HG03064 (cell line): ENCODE measurements at regions not wholly inside any gene's neighbourhood (a gene's known extent, or its start where the extent isn't known, plus 50 kb on each side); places are given as distances from the start of the nearest gene placed in this dataset.
A peak's percentile ranks its signal among the peaks of the same experiment; 100 is the strongest.

Source experiments
- ATAC-seq: cut with Tn5 transposase; IDR thresholded peaks from one replicate; pipeline ENCODE4 v1.9.1; 2021; ENCODE audit warnings: low read depth; ENCODE audit not compliant: unreplicated experiment

- ATAC-seq: no peak
Observed at GRCh38 chr6:12221856-12222255, 68.3 kb upstream of the EDN1 start.

- no peak for ATAC-seq
Observed at GRCh38 chr6:12222405-12223366, 67.5 kb upstream of the EDN1 start.

- ATAC-seq: no peak
Observed at GRCh38 chr6:12223383-12223782, 66.8 kb upstream of the EDN1 start.

DNA sequence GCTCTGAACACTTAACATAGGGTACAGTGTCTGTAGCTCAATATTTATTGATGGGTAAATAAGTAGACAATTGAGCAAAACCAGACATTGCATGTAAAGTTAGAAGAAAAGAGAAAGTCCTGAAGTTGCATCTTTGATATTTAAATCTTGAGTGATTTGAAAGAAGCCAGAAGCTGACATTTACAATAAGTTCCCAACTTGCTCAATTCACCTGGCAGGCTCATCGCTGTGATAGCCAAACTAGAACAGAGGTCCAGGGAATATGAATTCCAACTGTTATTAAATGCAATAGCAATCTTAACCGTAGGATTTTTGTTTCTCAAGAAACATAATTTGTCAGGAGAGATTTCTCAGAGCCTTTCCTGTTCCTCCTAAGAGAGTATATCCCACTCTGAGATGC is 65.9 kb upstream of the EDN1 start:
- ATAC-seq: no peak

GRCh38 chr6:12228447-12229146 is 61.6 kb upstream of the EDN1 start:
- no peak for ATAC-seq

DNA sequence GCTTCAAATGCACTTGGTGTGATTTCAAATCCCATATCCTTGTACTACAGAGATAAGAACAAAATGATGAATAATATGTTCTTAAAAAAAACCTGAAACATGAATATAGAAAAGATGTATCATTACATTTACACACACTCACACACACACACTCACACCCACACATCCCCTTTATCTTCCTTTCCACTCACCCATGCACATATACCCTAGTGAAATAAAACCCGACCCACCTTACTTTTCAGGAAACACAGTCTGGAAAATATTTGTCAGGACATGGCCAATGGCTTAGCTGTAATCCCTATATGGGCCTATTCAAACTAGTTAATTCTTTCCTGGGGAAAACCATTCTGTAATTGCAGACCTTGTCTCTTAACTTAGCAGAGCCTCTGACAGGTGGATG is 60.8 kb upstream of the EDN1 start:
- no peak for ATAC-seq

DNA sequence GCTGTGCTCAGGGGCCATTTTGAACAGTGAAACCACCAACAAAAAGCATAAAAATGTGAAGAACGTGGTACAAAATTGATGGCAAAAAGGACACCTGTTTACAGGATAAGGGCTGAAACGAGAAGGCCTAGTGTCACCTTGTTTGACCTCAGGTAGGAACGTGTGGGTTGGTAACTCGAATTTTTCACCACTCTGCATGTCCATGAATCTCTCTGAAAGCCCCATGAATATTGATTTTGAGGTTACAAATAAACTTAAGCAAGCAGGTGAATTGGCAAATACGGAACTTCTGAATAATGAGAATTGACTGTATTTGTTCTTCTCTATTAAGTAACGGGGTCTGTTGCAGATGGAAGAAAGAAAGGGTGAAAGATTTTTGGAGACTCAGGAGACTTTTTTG is 59.6 kb upstream of the EDN1 start:
- ATAC-seq: no peak

- peak; percentile 72 for ATAC-seq
Observed at GRCh38 chr6:12232339-12232738, 57.8 kb upstream of the EDN1 start.

GRCh38 chr6:12232821-12233220 is 57.3 kb upstream of the EDN1 start:
- no peak for ATAC-seq

DNA sequence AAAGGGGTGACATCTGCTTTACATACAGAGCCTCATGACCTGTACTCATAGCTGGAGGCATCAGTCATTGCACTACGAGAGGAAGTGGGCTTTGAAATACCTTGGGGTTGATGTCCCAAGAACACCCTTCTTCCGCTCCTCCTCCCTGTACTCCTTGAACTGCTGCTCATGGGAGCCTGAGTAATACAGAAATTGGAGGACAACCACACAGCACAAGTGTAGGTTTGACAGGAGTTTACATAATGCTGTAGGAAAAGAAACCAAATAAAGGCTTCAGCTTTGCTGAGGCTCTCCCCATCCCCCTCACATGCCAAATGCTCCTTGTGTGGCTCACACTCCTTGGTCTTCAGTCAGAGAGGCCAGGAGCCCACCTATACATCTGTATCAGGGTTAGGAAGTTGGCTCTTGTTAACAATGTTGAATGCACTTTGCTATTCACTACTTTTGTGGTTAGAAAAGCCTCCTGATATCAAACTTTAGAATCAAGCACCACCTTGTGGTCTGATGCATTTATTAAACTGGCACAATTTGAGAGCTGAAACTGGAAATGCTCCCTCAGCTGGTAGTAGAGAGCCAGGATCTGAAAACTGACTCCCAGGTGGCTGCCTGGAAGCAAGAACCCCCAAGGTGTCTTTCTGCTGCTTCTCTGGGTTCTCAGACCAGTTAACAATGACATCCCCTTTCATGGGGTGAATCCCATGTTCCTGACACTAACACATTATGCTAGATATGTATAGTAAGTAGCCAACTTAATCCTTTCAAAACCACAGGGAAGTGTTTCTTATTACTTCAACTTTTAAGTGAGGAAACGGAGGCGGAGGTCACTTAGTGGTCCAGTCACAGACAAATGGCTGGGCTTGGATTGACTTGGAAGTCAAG is 56.2 kb upstream of the EDN1 start:
- no peak for ATAC-seq

DNA sequence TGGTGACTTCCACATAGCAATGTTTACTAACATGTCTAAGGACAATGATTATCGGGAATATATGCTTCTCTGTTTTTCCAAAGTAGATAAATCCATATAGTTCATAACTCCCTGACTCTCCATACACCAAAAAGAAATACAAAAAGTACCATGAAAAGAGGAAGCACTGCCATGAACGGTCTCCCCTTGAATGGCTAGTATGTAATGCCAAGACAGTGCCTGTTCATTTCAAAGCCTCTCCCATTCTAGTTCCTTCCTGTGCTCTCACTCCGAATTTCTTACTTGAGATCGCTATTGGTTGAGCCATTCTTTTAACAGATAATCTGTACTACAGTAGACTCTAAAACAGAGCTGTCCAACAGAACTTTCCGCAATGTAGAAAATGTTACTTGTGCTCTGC is 54.8 kb upstream of the EDN1 start:
- no peak for ATAC-seq

DNA sequence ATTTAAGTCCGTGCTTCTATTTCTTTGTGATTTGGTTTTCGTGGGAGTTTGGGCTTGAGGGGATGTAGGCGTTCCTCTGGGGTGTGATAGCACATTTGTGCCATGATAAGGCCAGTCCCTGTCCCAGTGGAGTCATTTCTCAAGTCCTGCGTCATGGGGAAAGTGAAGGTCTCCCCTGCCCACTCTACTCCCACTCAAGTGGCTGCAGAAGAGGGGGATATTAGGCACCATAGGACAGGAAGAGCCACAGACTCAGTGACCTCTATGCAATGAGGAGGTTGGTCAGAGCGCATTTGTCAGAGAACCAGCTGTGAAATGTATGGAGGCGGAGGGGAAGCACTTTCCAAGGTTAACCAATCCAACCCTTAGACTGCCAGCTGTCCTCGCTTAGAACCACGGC is 51.9 kb upstream of the EDN1 start:
- ATAC-seq: no peak
